Stimulated activated memory B cell treated with anti-CD40 and anti-IgM and Interleukin-4, amounts not matched to agents 10 μg/mL and 1 μg/mL and 100 μg/mL, for 72 hours (primary cell): ENCODE measurements at regions not wholly inside any gene's neighbourhood (a gene's known extent, or its start where the extent isn't known, plus 50 kb on each side); places are given as distances from the start of the nearest gene placed in this dataset.

ENCODE experiments used
- ATAC-seq: fragments of 150-1000 bp; cut with Tn5 transposase; 2 replicates; pipeline ENCODE4 v1.10.0; 2021
- H3K27ac Mint-ChIP-seq: one replicate; pipeline ENCODE4 v1.8.0; 2022; ENCODE audit warnings: mild to moderate bottlenecking, mixed read lengths
- H3K27me3 Mint-ChIP-seq: one replicate; pipeline ENCODE4 v1.8.0; 2022; ENCODE audit warnings: mixed read lengths
- H3K36me3 Mint-ChIP-seq: one replicate; pipeline ENCODE4 v1.8.0; 2022; ENCODE audit warnings: mixed read lengths
- H3K4me1 Mint-ChIP-seq: one replicate; pipeline ENCODE4 v1.8.0; 2022; ENCODE audit warnings: mixed read lengths
- H3K4me3 Mint-ChIP-seq: one replicate; pipeline ENCODE4 v1.8.0; 2022; ENCODE audit warnings: mild to moderate bottlenecking, moderate library complexity, mixed read lengths
- H3K9me3 Mint-ChIP-seq: one replicate; pipeline ENCODE4 v1.8.0; 2022; ENCODE audit warnings: mixed read lengths

DNA sequence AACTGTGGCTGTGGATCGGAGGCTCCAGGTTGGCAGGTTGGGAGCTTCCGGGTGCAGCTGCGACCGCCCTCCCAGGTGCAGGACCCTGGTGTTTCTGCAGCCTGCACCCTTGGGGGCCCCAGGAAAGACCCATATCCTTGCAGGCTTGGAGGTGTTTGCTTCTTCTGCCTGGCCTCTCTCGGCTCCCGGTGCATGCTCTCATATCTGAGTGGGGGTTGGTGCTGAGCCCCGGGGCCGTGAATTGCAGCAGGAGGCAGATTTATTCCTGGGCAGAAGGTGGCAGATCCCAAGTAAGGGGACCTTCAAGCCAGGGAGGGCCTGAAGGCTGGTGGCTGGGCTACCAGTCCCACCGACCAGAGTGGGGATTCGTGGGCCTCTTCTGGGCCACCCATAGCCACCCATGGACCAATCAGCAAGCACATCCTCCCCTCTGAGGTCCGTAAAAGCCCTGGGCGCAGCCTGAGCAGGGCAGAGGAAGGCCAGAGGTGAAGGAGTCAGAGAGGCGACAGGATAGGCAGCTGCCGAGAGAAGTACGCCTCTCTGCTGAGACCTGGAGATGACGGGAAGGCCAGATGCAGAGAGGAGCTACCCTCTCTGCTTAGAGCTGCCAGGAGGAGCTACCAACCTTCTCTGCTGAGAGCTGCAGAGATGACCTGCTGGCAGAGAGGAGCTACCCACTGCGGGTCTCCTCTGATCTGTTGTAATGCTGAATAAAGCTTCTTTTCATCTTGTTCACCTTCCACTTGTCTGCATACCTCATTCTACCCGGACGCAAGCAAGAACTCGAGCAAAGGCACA lies 1279.0 kb upstream of the LRRTM1 start:
- H3K36me3 Mint-ChIP-seq, result no peaks in the 10 kb centered on the region
- H3K4me1 Mint-ChIP-seq, result no peaks in the 10 kb centered on the region
- peaks cover 10% of the 10 kb centered on the region for H3K9me3 Mint-ChIP-seq
- H3K4me3 Mint-ChIP-seq, result no peak overlapping the region
- peak; percentile 36 for ATAC-seq
- no peak overlapping the region for H3K27ac Mint-ChIP-seq
- H3K27me3 Mint-ChIP-seq, result no peaks in the 10 kb centered on the region

- no peak overlapping the region for H3K27ac Mint-ChIP-seq
- H3K36me3 Mint-ChIP-seq, result no peaks in the 10 kb centered on the region
- no peak overlapping the region for H3K4me3 Mint-ChIP-seq
- H3K9me3 Mint-ChIP-seq, result peaks cover 6% of the 10 kb centered on the region
- no peak for ATAC-seq
- H3K27me3 Mint-ChIP-seq, result no peaks in the 10 kb centered on the region
- H3K4me1 Mint-ChIP-seq, result no peaks in the 10 kb centered on the region
Measured at GRCh38 chr2:81576713-81577112, 1272.2 kb upstream of the LRRTM1 start.

- no peak for ATAC-seq
- Mint-ChIP-seq H3K27me3 (no peaks in the 10 kb centered on the region), H3K4me1 (no peaks in the 10 kb centered on the region), H3K9me3 (peaks cover 5% of the 10 kb centered on the region), H3K27ac (no peak overlapping the region), H3K4me3 (no peak overlapping the region), H3K36me3 (no peaks in the 10 kb centered on the region)
Measured at GRCh38 chr2:81551040-81551634, 1246.6 kb upstream of the LRRTM1 start.

GRCh38 chr2:81550277-81550676 lies 1245.7 kb upstream of the LRRTM1 start:
- no peak for ATAC-seq
- Mint-ChIP-seq H3K9me3 (peaks cover 5% of the 10 kb centered on the region), H3K36me3 (no peaks in the 10 kb centered on the region), H3K4me3 (no peak overlapping the region), H3K27me3 (no peaks in the 10 kb centered on the region), H3K4me1 (no peaks in the 10 kb centered on the region), H3K27ac (no peak overlapping the region)

DNA sequence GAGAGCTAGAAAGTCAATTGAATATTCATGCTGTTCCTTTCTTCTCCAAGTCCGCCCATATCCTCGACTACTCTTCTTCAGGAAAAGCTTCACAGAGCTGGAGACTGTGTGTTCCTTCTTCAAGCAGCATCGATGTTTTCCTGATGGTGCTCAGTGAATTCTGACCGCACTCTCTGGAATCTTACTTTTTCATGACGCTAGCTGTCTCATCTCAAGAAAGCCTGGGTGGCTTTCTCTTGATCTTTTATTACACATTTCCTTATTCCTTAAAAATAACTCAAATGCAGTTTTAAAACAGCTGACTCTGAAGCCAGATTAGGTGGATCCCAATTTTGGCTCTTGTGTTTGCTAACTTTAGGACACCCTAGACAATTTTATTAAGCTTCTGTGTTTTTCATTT lies 1245.1 kb upstream of the LRRTM1 start:
- H3K4me1 Mint-ChIP-seq, result no peaks in the 10 kb centered on the region
- no peaks in the 10 kb centered on the region for H3K36me3 Mint-ChIP-seq
- no peak overlapping the region for H3K27ac Mint-ChIP-seq
- ATAC-seq, result no peak
- no peaks in the 10 kb centered on the region for H3K27me3 Mint-ChIP-seq
- H3K4me3 Mint-ChIP-seq, result no peak overlapping the region
- peaks cover 3% of the 10 kb centered on the region for H3K9me3 Mint-ChIP-seq

DNA sequence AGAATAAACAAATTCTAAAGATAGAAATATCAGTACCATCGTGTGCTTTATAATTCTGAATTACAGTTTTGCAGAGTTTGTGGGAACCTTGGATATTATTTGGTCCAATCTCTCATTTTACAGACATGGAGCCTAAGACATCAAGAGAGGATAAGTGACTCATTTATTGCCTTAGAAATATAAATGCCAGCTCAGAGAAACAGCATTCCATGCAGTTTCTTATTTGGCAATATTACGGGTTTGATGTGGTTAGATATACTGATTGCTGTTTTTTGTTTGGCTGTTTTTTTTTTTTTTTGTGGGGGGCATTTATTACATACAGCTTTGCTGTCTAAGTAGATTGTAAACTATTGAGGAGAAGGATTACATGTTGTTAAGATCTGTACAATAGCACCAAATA lies 1241.1 kb upstream of the LRRTM1 start:
- no peak for ATAC-seq
- Mint-ChIP-seq H3K27me3 (no peaks in the 10 kb centered on the region), H3K9me3 (no peaks in the 10 kb centered on the region), H3K36me3 (no peaks in the 10 kb centered on the region), H3K4me1 (no peaks in the 10 kb centered on the region), H3K27ac (no peak overlapping the region), H3K4me3 (no peak overlapping the region)

- Mint-ChIP-seq H3K4me1 (no peaks in the 10 kb centered on the region), H3K9me3 (peaks cover 3% of the 10 kb centered on the region), H3K36me3 (no peaks in the 10 kb centered on the region), H3K27ac (no peak overlapping the region), H3K4me3 (no peak overlapping the region), H3K27me3 (no peaks in the 10 kb centered on the region)
- ATAC-seq, result no peak
Measured at GRCh38 chr2:81542119-81542518, 1237.6 kb upstream of the LRRTM1 start.

- no peaks in the 10 kb centered on the region for H3K4me1 Mint-ChIP-seq
Measured at GRCh38 chr2:81529944-81530343, 1225.4 kb upstream of the LRRTM1 start.

GRCh38 chr2:81528852-81529480 lies 1224.4 kb upstream of the LRRTM1 start:
- Mint-ChIP-seq H3K27me3 (no peaks in the 10 kb centered on the region), H3K9me3 (peaks cover 13% of the 10 kb centered on the region), H3K4me3 (no peak overlapping the region), H3K36me3 (no peaks in the 10 kb centered on the region), H3K27ac (no peak overlapping the region), H3K4me1 (no peaks in the 10 kb centered on the region)
- no peak for ATAC-seq

More at GRCh38 chr2:81529944-81530343, 1225.4 kb upstream of the LRRTM1 start:
- Mint-ChIP-seq H3K27me3 (no peaks in the 10 kb centered on the region), H3K4me3 (no peak overlapping the region), H3K9me3 (peaks cover 8% of the 10 kb centered on the region), H3K36me3 (no peaks in the 10 kb centered on the region), H3K27ac (no peak overlapping the region)
- ATAC-seq, result no peak

- ATAC-seq, result no peak
- no peaks in the 10 kb centered on the region for H3K36me3 Mint-ChIP-seq
- no peaks in the 10 kb centered on the region for H3K4me1 Mint-ChIP-seq
- H3K9me3 Mint-ChIP-seq, result peaks cover 17% of the 10 kb centered on the region
- no peaks in the 10 kb centered on the region for H3K27me3 Mint-ChIP-seq
- no peak overlapping the region for H3K4me3 Mint-ChIP-seq
- no peak overlapping the region for H3K27ac Mint-ChIP-seq
Measured at GRCh38 chr2:81523344-81523743, 1218.8 kb upstream of the LRRTM1 start.

DNA sequence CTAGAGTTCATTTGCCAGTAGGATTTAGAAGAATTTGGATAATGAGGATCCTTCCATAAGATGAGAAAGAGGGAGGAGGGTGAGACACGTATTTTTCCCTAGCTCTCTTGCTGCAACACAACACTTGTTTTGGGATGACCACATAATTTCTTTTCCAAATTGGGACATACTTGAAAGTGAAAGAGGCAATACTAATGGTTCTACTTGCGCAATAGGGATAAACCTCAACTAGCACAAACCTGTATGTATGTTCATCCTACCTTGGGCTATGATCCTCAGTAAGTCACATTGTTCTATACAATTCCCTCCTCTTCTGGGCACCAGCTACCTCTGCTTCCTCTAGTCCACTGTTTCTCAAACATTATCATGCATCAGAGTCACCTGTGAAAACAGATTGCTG lies 1208.8 kb upstream of the LRRTM1 start:
- Mint-ChIP-seq H3K27ac (no peak overlapping the region), H3K27me3 (no peaks in the 10 kb centered on the region), H3K36me3 (no peaks in the 10 kb centered on the region), H3K4me1 (no peaks in the 10 kb centered on the region), H3K4me3 (no peak overlapping the region), H3K9me3 (peaks cover 4% of the 10 kb centered on the region)
- no peak for ATAC-seq

- H3K4me3 Mint-ChIP-seq, result no peak overlapping the region
- peaks cover 4% of the 10 kb centered on the region for H3K9me3 Mint-ChIP-seq
- ATAC-seq, result no peak
- no peaks in the 10 kb centered on the region for H3K36me3 Mint-ChIP-seq
- H3K4me1 Mint-ChIP-seq, result no peaks in the 10 kb centered on the region
- H3K27ac Mint-ChIP-seq, result no peak overlapping the region
- H3K27me3 Mint-ChIP-seq, result no peaks in the 10 kb centered on the region
Measured at GRCh38 chr2:81505586-81505985, 1201.0 kb upstream of the LRRTM1 start.

DNA sequence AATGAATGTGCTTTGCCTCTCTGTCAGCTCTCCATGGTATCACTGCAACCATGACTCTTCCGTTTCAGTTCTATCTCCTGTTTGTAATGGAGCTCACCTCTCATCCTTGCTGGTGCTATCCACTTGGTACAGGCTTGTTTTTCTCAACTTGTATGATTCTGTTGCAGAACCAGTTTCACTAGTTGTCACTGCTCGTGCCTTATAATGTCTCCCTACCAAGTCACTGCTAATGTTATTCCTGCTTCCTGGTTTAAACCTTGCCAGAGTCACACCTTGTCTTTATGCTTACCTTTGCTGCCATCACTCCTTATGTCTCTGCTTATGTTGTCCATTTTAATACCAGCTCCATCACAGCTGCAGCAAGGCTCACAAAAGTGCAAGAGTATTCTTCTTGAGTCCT lies 1191.0 kb upstream of the LRRTM1 start:
- Mint-ChIP-seq H3K9me3 (no peaks in the 10 kb centered on the region), H3K4me3 (no peak overlapping the region), H3K4me1 (no peaks in the 10 kb centered on the region), H3K27ac (no peak overlapping the region), H3K27me3 (no peaks in the 10 kb centered on the region), H3K36me3 (no peaks in the 10 kb centered on the region)
- no peak for ATAC-seq

- H3K27me3 Mint-ChIP-seq, result no peaks in the 10 kb centered on the region
- H3K9me3 Mint-ChIP-seq, result peaks cover 5% of the 10 kb centered on the region
- H3K36me3 Mint-ChIP-seq, result no peaks in the 10 kb centered on the region
- no peak overlapping the region for H3K27ac Mint-ChIP-seq
- no peaks in the 10 kb centered on the region for H3K4me1 Mint-ChIP-seq
- no peak for ATAC-seq
- no peak overlapping the region for H3K4me3 Mint-ChIP-seq
Measured at GRCh38 chr2:81483254-81483653, 1178.7 kb upstream of the LRRTM1 start.

DNA sequence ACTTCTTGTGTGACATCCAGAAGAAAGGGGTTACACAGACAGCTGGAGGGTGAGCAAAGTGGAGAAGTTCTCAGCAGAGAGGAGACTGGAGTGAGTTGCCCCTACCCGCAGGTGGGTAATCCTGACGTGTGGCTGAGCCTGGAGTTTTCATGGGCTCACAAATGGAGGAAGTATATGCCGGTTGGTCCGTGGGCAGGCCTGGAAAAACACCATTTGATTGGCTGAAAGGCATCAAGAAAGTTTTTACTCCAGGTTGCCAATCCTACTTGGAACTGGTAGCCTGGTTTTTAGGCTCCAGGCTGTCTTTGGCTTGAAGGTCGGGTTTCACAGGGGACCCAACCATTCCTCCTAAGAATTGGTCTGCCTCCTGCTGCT lies 1177.4 kb upstream of the LRRTM1 start:
- Mint-ChIP-seq H3K27ac (no peak overlapping the region), H3K36me3 (no peaks in the 10 kb centered on the region), H3K4me3 (no peak overlapping the region), H3K9me3 (peaks cover 8% of the 10 kb centered on the region), H3K27me3 (no peaks in the 10 kb centered on the region), H3K4me1 (no peaks in the 10 kb centered on the region)
- ATAC-seq, result no peak
